ENCODE measurements at regions not wholly inside any gene's neighbourhood (a gene's known extent, or its start where the extent isn't known, plus 50 kb on each side); places are given as distances from the start of the nearest gene placed in this dataset.

DNA sequence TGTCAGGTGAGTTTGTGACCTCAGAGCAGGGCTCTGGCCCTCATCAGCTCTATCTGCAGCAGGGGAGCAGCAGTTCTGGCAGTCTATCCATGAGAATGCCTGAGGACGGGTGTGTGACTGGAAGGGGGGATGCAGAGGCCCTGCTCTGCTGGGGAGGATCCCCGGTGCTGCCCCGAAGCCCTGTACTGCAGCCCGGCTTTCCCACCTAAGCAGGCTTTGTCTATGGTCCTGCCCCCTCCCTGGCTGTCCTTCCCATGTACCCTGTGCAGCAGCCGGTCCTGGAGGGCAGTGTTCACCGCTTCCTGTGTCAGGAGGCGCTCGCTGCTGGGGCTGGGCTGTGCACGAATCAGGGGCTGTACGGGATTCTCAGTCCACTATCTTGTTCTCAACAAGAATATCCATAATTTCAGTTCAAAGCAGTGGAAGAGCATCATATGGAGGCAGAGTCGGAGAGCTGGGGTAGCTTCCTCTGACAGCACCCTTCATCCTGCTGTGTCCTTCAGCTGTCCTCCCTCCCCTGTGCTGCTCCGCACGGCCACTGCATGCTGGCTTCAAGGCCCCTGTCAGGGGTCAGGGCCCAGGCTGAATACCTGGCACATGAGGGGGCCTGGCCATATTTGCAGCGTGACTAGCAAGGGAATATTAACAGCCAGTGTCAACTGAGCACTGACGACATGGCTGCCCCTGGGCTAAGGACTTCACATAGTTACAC, 125.2 kb downstream of the CTTN start:
- Histone ChIP-seq H3K79me2 (ENCODE audit: insufficient read depth, low read length) (no peaks in the 10 kb centered on the region), H3K9ac (ENCODE audit: insufficient read depth, low read depth, low read length) (no peak overlapping the region), H3K4me3 (replicated peaks in 1 of 3; ENCODE audit: insufficient read depth in 1 of 3, low read depth in 2 of 3, low read length in 3 of 3) (no peak overlapping the region), H3K27ac (ENCODE audit: extremely low read length, insufficient read depth, low read length) (no peak overlapping the region), H4K20me1 (ENCODE audit: insufficient read depth, low read length) (peaks cover 12% of the 10 kb centered on the region; the same call in 1 of the 2 replicates), H3K9me3 (ENCODE audit: low read length) (no peaks in the 10 kb centered on the region), H3K36me3 (replicated peaks in 1 of 2; ENCODE audit: control insufficient read depth in 1 of 2, insufficient read depth in 2 of 2, low read length in 2 of 2) (no peaks in the 10 kb centered on the region), H3K4me2 (ENCODE audit: low read depth, low read length) (no peak overlapping the region), H3K27me3 (ENCODE audit: control insufficient read depth in 1 of 2, insufficient read depth in 2 of 2, low read length in 2 of 2) (no peaks in the 10 kb centered on the region), H2AFZ (ENCODE audit: low read length) (no peak overlapping the region), H3K4me1 (ENCODE audit: insufficient read depth, low read length) (no peaks in the 10 kb centered on the region)
- 89% methylated on average over 12 of the region's 15 CpGs for WGBS (ENCODE audit: low lambda C conversion rate)
- intact Hi-C loops (cut with micrococcal nuclease; ENCODE audit: unreplicated experiment), result no loop called here
- ATAC-seq (no peak), DNase-seq (ENCODE audit: low spot score) (no peak), FAIRE-seq (no peak)
- no TSS peak for BruUV-seq (replicated peaks)
- in situ Hi-C loops (cut with HindIII; ENCODE audit: extremely low pct_ligation_motif_present, low pct_unique_long_range_greater_than_20kb), result no loop called here
- ChIA-PET CTCF (ENCODE audit: low intra/inter-chr PET ratio, low total read pairs) (no interaction called here), POLR2A (no interaction called here)
- TF ChIP-seq, protein P1, sequence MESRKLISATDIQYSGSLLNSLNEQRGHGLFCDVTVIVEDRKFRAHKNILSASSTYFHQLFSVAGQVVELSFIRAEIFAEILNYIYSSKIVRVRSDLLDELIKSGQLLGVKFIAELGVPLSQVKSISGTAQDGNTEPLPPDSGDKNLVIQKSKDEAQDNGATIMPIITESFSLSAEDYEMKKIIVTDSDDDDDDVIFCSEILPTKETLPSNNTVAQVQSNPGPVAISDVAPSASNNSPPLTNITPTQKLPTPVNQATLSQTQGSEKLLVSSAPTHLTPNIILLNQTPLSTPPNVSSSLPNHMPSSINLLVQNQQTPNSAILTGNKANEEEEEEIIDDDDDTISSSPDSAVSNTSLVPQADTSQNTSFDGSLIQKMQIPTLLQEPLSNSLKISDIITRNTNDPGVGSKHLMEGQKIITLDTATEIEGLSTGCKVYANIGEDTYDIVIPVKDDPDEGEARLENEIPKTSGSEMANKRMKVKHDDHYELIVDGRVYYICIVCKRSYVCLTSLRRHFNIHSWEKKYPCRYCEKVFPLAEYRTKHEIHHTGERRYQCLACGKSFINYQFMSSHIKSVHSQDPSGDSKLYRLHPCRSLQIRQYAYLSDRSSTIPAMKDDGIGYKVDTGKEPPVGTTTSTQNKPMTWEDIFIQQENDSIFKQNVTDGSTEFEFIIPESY (CRISPR knock-in tag; IDR thresholded peaks at IDR 0.05), result no peak
- no peak for TF ChIP-seq U2AF2 (IDR thresholded peaks at IDR 0.05; ENCODE audit: low read depth, low read length)
- TF ChIP-seq, protein P2, sequence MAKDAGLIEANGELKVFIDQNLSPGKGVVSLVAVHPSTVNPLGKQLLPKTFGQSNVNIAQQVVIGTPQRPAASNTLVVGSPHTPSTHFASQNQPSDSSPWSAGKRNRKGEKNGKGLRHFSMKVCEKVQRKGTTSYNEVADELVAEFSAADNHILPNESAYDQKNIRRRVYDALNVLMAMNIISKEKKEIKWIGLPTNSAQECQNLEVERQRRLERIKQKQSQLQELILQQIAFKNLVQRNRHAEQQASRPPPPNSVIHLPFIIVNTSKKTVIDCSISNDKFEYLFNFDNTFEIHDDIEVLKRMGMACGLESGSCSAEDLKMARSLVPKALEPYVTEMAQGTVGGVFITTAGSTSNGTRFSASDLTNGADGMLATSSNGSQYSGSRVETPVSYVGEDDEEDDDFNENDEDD (CRISPR knock-in tag; IDR thresholded peaks at IDR 0.05; ENCODE audit: borderline replicate concordance), result no peak
- no peak for TF ChIP-seq ZNF777 (CRISPR knock-in tag; IDR thresholded peaks at IDR 0.05)
- TF ChIP-seq ZNF326 (CRISPR knock-in tag; IDR thresholded peaks at IDR 0.05; ENCODE audit: borderline replicate concordance), result no peak
- TF ChIP-seq FOXK1 (CRISPR knock-in tag; IDR thresholded peaks at IDR 0.05; ENCODE audit: borderline replicate concordance, low read depth), result no peak
